Activated T-cell treated with anti-CD3 and anti-CD28 coated beads, Interleukin-2, amount 50 U/mL, for 24 hours (primary cell): ENCODE measurements at regions not wholly inside any gene's neighbourhood (a gene's known extent, or its start where the extent isn't known, plus 50 kb on each side); places are given as distances from the start of the nearest gene placed in this dataset.
A peak's percentile ranks its signal among the peaks of the same experiment; 100 is the strongest.
"Not testable (repeated sequence)": the region's sequence is repeated elsewhere in the genome, so short reads cannot be mapped to it uniquely, and the experiment has no call there.

ENCODE experiments used
- DNase-seq: peaks from one replicate; pipeline ENCODE4 v3.0.0-alpha.2; 2020
- H3K27ac Mint-ChIP-seq: 2 replicates; pipeline ENCODE4 v1.8.0; 2020; ENCODE audit warnings: mild to moderate bottlenecking, mixed read lengths
- H3K27me3 Mint-ChIP-seq: 2 replicates; pipeline ENCODE4 v1.8.0; 2020; ENCODE audit warnings: mixed read lengths
- H3K36me3 Mint-ChIP-seq: 2 replicates; pipeline ENCODE4 v1.8.0; 2020; ENCODE audit warnings: low read depth, mixed read lengths
- H3K4me1 Mint-ChIP-seq: 2 replicates; pipeline ENCODE4 v1.8.0; 2020; ENCODE audit warnings: low read depth, mixed read lengths
- H3K4me3 Mint-ChIP-seq: 2 replicates; pipeline ENCODE4 v1.8.0; 2020; ENCODE audit warnings: mild to moderate bottlenecking, moderate library complexity, mixed read lengths
- H3K9me3 Mint-ChIP-seq: 2 replicates; pipeline ENCODE4 v1.8.0; 2020; ENCODE audit warnings: mixed read lengths

DNA sequence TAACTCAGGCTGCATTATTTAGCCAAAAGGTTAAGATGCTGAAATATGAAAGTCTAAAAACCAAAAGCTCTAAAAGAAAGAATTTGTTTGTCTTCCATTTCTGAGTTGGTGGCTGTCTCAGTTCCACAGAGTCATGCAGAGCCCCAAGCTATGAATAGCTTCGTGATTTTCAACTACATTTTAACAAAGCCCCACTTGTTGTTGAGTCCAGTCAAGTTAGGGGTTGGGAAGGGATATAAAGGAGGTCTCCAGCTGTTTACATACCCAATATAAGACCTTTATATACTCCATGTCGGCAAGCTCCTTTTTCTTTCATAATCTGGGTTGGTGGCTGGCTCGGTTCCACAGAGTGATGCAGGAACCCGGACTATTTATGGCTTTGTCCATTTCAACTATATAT, 924.6 kb upstream of the PRKX start:
- H3K36me3 Mint-ChIP-seq: no peaks in the 10 kb centered on the region
- no peaks in the 10 kb centered on the region for H3K27me3 Mint-ChIP-seq
- no peak for DNase-seq
- H3K4me3 Mint-ChIP-seq: no peak overlapping the region
- H3K9me3 Mint-ChIP-seq: peaks cover 6% of the 10 kb centered on the region
- no peak overlapping the region for H3K27ac Mint-ChIP-seq
- no peaks in the 10 kb centered on the region for H3K4me1 Mint-ChIP-seq

DNA sequence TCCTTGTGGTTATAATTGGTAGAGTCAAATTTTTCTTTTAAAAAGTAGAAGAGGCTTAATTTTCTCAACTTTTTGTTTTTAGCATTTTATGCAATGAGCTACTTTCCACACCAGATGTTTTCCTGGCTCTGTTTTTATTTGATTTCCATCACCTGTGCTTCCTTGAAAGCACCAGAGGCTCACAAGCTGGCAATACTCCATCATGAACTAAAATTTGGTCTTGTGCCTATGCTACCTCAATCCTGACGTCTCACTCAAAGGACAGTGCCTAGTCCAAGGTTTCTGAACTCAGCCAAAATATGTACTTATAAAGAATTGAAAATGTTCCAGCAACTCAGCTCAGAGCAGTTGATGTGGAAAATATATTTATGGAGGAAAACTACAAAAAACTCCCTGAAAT, 914.0 kb upstream of the PRKX start:
- Mint-ChIP-seq H3K36me3 (no peaks in the 10 kb centered on the region), H3K4me3 (no peak overlapping the region), H3K9me3 (peaks cover 26% of the 10 kb centered on the region), H3K4me1 (no peaks in the 10 kb centered on the region), H3K27ac (no peak overlapping the region), H3K27me3 (no peaks in the 10 kb centered on the region)
- DNase-seq: no peak

DNA sequence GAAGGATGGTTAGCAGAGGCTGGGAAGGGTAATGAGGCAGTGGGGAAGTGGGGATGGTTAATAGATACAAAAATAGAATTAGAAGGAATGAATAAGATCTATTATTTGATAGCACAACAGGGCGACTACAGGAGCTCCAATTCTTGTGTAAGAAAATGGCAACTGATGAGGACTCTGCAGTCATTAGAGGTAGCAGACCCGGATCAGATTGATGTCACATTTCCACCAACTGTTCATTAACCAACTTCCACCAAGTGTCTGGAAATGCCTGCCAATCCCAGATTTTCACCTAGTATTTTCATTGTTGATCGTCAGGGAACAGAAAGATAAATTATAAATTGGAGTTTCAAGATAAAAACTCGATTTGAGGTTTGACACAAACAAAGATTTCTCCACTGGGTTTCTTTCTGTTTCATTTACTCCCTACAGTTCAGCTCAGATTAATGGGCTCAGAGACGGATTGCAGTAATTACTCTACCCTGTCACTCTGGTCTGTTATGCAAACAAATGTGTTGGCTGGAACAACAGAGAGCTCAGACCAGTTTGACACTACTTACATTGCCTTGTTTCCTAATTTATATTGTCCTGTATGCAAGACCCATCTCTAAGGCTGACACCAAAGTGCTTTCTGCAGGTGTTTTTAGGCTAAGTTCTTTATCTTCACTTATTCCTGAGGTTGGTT, 909.2 kb upstream of the PRKX start:
- peaks cover 7% of the 10 kb centered on the region for H3K9me3 Mint-ChIP-seq
- DNase-seq: no peak
- no peaks in the 10 kb centered on the region for H3K27me3 Mint-ChIP-seq
- H3K36me3 Mint-ChIP-seq: no peaks in the 10 kb centered on the region
- H3K27ac Mint-ChIP-seq: no peak overlapping the region
- no peak overlapping the region for H3K4me3 Mint-ChIP-seq
- no peaks in the 10 kb centered on the region for H3K4me1 Mint-ChIP-seq

DNA sequence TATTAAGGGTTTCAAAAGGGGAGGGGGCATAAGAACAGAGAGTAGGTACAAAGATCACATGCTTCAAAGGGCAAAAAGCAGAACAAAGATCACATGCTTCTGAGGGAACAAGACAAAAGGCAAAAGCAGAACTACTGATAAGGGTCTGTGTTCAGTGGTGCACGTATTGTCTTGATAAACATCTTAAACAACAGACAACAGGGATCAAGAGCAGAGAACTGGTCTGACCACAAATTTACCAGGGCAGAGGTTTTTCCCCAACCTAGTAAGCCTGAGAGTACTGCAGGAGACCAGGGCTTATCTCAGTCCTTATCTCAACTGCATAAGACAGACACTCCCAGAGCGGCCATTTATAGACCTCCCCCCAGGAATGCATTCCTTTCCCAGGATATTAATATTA, 900.2 kb upstream of the PRKX start:
- H3K4me3 Mint-ChIP-seq, H3K27me3 Mint-ChIP-seq, H3K27ac Mint-ChIP-seq: not testable (repeated sequence)

DNA sequence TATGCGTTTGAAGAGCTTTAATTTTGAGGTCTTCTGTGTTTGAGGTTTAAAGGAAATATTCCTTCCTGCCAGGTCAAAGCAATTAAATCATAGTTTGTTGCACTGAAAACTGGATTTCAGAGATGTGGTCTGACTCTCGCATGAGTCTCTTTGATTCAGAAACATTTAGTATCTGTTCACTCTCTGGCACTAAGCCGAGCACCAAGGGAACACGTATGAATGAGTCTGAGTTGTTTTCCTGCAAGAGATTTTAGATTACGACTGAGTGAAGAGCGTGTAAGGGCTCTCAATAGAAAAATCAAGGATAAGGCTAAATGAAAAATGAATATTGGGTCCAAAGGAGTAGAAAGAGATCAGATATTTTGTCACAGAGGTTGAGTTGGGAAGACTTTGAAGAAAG, 875.4 kb upstream of the PRKX start:
- no peaks in the 10 kb centered on the region for H3K27me3 Mint-ChIP-seq
- H3K4me1 Mint-ChIP-seq: no peaks in the 10 kb centered on the region
- H3K4me3 Mint-ChIP-seq: no peak overlapping the region
- H3K9me3 Mint-ChIP-seq: peaks cover 11% of the 10 kb centered on the region
- DNase-seq: no peak
- H3K36me3 Mint-ChIP-seq: no peaks in the 10 kb centered on the region
- H3K27ac Mint-ChIP-seq: no peak overlapping the region

More for the DNA sequence above, 900.2 kb upstream of the PRKX start:
- H3K4me1 Mint-ChIP-seq, H3K36me3 Mint-ChIP-seq, DNase-seq: not testable (repeated sequence)
- H3K9me3 Mint-ChIP-seq: peaks cover 25% of the 10 kb centered on the region

DNA sequence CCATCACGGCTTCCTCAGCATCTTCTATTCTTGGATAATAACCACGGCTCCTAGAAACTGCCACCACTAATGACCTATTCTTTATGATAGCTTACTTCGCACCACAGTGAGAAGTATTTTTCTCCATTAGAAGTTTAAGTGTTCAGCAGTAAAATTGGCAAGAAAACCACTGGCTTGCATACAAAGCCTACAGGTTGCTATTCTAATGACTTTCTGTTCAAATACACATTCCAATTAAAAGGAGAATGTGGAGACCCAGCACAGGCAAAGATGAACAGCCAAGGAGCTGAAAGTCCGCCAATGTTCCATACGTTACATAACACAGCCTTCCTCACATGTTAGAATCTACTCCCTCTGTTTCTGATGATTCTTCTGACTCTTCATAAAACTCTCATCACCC, 875.0 kb upstream of the PRKX start:
- H3K4me1 Mint-ChIP-seq: no peaks in the 10 kb centered on the region
- no peak for DNase-seq
- no peak overlapping the region for H3K27ac Mint-ChIP-seq
- H3K27me3 Mint-ChIP-seq: no peaks in the 10 kb centered on the region
- no peak overlapping the region for H3K4me3 Mint-ChIP-seq
- no peaks in the 10 kb centered on the region for H3K36me3 Mint-ChIP-seq
- peaks cover 11% of the 10 kb centered on the region for H3K9me3 Mint-ChIP-seq

DNA sequence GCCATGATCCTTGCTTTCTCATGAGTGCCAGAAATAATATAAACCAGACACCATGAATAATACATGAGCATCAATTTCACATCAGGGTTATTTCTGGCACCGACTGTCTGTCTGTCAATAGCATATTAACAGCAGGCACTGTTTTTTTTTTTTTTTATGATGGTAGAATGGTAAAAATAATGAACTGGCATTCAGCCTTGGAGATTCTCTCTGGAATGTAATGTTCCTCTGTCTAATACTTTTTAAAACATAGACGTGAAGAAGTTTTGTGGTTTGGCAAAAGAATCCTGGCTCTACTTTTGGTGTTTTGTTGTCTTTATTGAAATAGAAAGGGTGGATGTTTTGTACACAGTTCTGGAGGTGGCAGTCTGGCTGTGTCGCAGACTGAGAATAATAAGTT, 874.6 kb upstream of the PRKX start:
- H3K4me3 Mint-ChIP-seq: no peak overlapping the region

DNA sequence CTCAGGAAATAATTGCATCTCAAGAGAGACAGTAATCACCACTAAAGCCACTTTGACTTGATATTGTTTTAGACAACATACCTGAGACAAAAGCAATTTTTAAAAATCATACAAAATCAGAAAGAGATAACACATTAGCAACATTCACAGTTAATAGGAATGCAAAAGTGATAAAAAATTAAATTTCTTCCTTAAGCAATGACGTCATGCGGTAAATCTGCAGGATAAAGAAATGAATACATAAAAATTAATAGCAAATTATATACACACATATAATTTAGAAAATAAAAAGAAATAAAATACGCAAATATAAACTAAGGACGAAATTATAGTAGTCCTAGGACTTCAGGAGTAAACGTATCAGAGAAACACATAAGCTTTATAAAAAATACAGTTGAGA, 866.5 kb upstream of the PRKX start:
- Mint-ChIP-seq H3K36me3 (no peaks in the 10 kb centered on the region), H3K4me3 (no peak overlapping the region), H3K27ac (no peak overlapping the region), H3K9me3 (no peaks in the 10 kb centered on the region), H3K4me1 (no peaks in the 10 kb centered on the region), H3K27me3 (no peaks in the 10 kb centered on the region)
- DNase-seq: no peak

More for the DNA sequence above, 874.6 kb upstream of the PRKX start:
- Mint-ChIP-seq H3K27me3 (no peaks in the 10 kb centered on the region), H3K9me3 (peaks cover 11% of the 10 kb centered on the region), H3K4me1 (no peaks in the 10 kb centered on the region), H3K27ac (no peak overlapping the region), H3K36me3 (no peaks in the 10 kb centered on the region)
- DNase-seq: no peak

DNA sequence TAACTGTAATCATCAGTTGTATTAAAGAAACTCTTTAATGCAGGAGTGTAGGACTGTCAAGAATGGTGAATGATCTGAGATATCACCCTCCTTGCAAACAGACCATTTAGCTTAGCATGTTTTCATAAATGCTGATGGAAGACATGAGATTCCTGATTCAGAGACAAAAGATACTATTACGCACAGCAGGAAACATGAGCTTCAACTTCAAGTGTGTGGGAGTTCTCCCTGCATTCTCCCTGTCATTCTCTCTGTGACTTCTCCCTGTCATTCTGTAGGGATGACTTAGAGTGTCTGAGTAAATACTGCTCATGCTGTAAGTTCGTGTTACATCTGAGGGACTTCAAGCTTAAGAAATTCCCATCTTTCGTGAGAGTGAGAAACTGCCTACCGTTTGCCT, 866.0 kb upstream of the PRKX start:
- H3K4me1 Mint-ChIP-seq: no peaks in the 10 kb centered on the region
- no peak overlapping the region for H3K4me3 Mint-ChIP-seq
- no peaks in the 10 kb centered on the region for H3K27me3 Mint-ChIP-seq
- H3K36me3 Mint-ChIP-seq: no peaks in the 10 kb centered on the region
- no peaks in the 10 kb centered on the region for H3K9me3 Mint-ChIP-seq
- DNase-seq: no peak
- H3K27ac Mint-ChIP-seq: no peak overlapping the region

DNA sequence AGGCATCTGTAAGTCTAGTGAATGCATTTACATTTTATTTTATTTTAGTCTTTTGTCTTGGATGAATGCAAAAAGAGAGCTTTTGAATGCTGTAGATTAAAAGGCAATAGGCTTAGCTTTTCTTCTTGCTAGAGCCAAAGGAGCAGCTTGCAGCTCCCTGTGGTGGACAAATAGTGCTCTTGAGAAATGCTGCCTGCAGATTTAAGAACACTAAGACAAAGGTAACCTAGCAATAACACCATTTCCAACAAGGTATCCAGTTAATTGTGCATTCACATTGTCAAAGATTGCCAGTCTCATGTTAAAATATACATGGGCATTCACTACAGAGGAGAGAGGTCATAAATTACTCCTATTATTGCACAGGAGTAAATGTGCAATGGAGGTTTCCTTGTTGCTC, 859.2 kb upstream of the PRKX start:
- no peak overlapping the region for H3K27ac Mint-ChIP-seq
- no peaks in the 10 kb centered on the region for H3K36me3 Mint-ChIP-seq
- no peaks in the 10 kb centered on the region for H3K27me3 Mint-ChIP-seq
- DNase-seq: no peak
- H3K4me3 Mint-ChIP-seq: no peak overlapping the region
- H3K9me3 Mint-ChIP-seq: peaks cover 5% of the 10 kb centered on the region
- H3K4me1 Mint-ChIP-seq: no peaks in the 10 kb centered on the region

DNA sequence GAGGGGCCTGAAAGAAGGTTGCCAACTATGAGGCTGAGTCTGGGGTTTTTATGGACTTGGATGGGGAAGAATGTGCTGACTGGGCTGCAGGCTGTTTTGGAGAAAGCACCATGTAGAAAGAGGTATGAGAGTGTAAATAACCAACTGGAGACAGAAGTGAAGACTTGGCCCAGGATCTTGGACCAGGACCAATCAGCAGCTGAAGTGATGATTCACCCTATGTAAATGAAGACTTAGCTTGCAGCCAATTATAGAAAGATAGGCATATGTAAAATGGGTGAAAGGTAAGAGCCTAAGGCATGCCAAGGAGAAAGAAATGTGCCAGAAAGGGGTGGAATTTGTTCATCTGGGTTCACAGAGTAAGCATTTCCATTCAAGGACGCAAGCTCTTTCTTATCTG, 856.7 kb upstream of the PRKX start:
- DNase-seq: no peak
- no peak overlapping the region for H3K4me3 Mint-ChIP-seq
- H3K36me3 Mint-ChIP-seq: no peaks in the 10 kb centered on the region
- no peaks in the 10 kb centered on the region for H3K27me3 Mint-ChIP-seq
- peaks cover 8% of the 10 kb centered on the region for H3K9me3 Mint-ChIP-seq
- H3K4me1 Mint-ChIP-seq: no peaks in the 10 kb centered on the region
- H3K27ac Mint-ChIP-seq: no peak overlapping the region

DNA sequence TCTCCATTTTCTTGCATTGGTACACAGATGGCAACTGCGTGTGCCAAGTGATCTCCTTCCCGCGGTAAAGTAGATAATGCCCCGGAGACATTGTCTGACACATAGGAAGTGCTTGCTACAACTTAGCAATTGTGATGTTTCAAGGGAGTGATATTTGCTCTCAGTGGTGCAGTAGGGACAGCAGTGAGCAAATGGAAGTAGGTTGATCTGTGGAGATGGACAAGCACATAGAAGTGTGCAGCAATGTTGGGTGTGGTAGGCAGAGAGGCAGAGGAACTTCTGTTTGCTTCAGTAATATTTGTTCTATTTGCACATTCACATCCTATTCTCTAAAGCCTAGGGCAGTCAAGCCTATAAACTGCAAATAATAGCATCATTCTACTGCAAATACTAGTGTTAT, 846.7 kb upstream of the PRKX start:
- H3K36me3 Mint-ChIP-seq: no peaks in the 10 kb centered on the region
- H3K4me1 Mint-ChIP-seq: no peaks in the 10 kb centered on the region
- no peak overlapping the region for H3K27ac Mint-ChIP-seq
- no peak overlapping the region for H3K4me3 Mint-ChIP-seq
- no peaks in the 10 kb centered on the region for H3K27me3 Mint-ChIP-seq
- no peak for DNase-seq
- H3K9me3 Mint-ChIP-seq: no peaks in the 10 kb centered on the region

DNA sequence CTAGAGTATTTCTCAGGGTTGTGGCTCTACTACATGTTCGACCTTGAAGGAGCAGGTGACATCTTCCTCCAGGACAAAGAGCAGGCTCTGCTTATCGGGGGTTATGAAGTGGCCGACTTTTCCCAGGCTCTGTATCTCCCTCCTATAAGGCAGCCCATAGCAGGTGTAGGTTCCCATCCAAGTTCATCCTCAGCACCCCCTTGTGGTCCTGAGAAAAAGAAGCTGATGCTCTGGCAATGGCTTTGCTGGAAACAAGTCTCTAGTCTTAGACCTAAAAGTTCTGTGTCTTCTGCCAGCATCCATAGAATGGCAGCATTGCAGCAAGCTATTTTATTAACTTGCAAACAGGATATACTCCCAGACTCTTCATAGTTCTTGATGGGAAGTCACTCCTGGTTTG, 836.6 kb upstream of the PRKX start:
- Mint-ChIP-seq H3K27me3 (peaks cover 12% of the 10 kb centered on the region), H3K36me3 (no peaks in the 10 kb centered on the region), H3K4me1 (no peaks in the 10 kb centered on the region), H3K9me3 (no peaks in the 10 kb centered on the region), H3K4me3 (no peak overlapping the region), H3K27ac (no peak overlapping the region)
- DNase-seq: no peak

DNA sequence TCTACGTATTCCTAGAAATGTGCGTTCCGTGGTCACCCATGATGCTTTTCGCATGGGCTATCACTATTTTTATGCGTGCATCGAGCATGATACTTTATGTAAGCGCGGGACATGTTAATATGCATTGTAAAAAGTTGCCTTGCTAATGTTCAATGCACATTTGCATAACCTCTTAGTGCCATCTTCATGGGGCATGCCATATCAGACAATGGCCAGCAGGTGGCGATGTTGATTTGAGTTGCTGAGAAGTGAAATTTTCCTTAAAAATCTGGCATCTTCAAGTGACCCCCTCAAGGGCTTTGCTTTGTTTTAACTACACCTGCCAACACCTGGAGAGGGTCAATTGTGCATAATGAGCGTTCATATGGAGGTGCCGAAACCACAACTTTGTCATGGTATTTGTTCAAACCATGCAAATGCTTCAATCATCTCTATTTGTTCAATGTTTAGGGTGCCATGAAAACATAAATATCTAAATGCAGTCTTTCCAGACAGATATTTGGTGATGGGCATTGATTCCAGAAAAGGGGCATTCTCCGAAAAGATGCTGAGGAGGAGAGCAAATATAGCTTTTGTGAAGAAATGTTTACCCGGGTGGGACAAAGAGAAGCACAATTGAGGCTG, 833.9 kb upstream of the PRKX start:
- no peak overlapping the region for H3K27ac Mint-ChIP-seq
- H3K4me1 Mint-ChIP-seq: no peaks in the 10 kb centered on the region
- H3K27me3 Mint-ChIP-seq: peaks cover 5% of the 10 kb centered on the region
- H3K9me3 Mint-ChIP-seq: no peaks in the 10 kb centered on the region
- no peaks in the 10 kb centered on the region for H3K36me3 Mint-ChIP-seq
- DNase-seq: peak; percentile 50
- no peak overlapping the region for H3K4me3 Mint-ChIP-seq

DNA sequence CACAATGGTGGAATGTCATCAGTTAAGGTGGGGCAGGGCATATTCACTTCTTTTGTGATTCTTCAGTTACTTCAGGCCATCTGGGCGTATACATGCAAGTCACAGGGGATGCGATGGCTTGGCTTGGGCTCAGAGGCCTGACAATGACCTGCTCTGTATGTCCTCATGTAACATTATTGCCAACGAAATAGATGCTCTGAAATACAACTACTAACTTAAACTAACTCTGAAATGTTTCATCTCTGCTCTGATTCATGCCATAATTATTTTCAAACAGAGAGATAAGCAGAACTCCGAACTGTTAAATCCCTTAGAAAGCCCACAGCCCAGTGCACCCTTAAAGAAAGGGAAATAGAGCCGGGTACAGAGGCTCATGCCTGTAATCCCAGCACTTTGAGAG, 832.7 kb upstream of the PRKX start:
- DNase-seq, H3K4me3 Mint-ChIP-seq, H3K27me3 Mint-ChIP-seq, H3K4me1 Mint-ChIP-seq, H3K36me3 Mint-ChIP-seq, H3K9me3 Mint-ChIP-seq, H3K27ac Mint-ChIP-seq: not testable (repeated sequence)

DNA sequence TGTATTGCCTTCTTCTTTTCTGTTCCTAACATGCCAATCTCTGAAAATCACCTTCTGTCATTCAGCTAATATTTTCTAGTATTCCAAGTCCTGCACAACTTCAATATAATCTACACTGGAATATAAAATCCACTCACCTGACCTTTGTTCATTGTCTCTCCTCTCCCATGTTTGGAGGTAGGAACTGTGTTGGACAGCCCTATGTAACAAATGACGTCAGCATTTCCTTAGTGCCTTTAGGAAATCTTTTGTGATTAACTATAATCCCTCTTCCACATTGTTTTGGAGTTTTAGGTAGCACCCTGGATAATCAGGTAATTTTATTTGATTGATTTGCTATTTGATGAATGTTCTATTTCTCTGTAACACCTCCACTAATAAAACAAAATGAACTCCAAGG, 814.8 kb upstream of the PRKX start:
- no peaks in the 10 kb centered on the region for H3K27me3 Mint-ChIP-seq
- no peak overlapping the region for H3K4me3 Mint-ChIP-seq
- H3K27ac Mint-ChIP-seq: no peak overlapping the region
- H3K36me3 Mint-ChIP-seq: no peaks in the 10 kb centered on the region
- no peak for DNase-seq
- no peaks in the 10 kb centered on the region for H3K4me1 Mint-ChIP-seq
- no peaks in the 10 kb centered on the region for H3K9me3 Mint-ChIP-seq
